ENCODE measurements at regions not wholly inside any gene's neighbourhood (a gene's known extent, or its start where the extent isn't known, plus 50 kb on each side); places are given as distances from the start of the nearest gene placed in this dataset.

DNA sequence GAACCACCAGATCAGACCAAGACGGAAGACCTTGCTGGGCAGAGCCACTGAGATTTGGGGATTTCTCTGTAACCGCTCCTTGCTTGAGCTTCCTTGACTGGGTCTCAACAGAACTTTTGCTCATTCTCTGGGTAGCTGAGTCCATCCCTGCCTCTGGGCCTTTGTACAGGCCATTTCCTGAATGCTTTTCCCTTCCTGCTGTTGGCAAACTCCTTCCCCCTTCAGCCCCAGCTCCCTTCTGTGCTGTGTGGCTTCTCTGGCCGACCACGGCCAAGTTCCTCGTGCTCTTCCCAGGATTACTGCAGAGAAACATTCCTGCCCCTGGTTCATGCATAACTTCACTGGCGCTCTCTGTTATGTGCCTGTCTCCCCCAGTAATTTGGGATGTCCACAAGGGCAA lies 150.5 kb upstream of the GPR26 start:
- TF ChIP-seq, protein P1, sequence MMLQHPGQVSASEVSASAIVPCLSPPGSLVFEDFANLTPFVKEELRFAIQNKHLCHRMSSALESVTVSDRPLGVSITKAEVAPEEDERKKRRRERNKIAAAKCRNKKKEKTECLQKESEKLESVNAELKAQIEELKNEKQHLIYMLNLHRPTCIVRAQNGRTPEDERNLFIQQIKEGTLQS (IDR thresholded peaks at IDR 0.05; ENCODE audit: insufficient read depth, low read depth, low read length) = no peak
- TF ChIP-seq, protein P2, sequence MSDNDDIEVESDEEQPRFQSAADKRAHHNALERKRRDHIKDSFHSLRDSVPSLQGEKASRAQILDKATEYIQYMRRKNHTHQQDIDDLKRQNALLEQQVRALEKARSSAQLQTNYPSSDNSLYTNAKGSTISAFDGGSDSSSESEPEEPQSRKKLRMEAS (IDR thresholded peaks at IDR 0.05) = no peak
- no peak for TF ChIP-seq EP300 (IDR thresholded peaks at IDR 0.05; ENCODE audit: borderline replicate concordance in 1 of 2, low read depth in 2 of 2, low read length in 2 of 2)
- TF ChIP-seq POLR2A (IDR thresholded peaks at IDR 0.05; ENCODE audit: control extremely low read depth in 1 of 2, low read depth in 2 of 2, low read length in 2 of 2) = no peak
- no peak for TF ChIP-seq RFX5 (IDR thresholded peaks at IDR 0.05; ENCODE audit: borderline replicate concordance, low read depth, low read length)
- TF ChIP-seq YY1 (IDR thresholded peaks at IDR 0.05; ENCODE audit: low read depth, low read length) = no peak
- TF ChIP-seq JUN (IDR thresholded peaks at IDR 0.05; ENCODE audit: low read depth, low read length) = no peak
- TF ChIP-seq POLR2AphosphoS5 (IDR thresholded peaks at IDR 0.05; ENCODE audit: low read depth, low read length) = no peak
- TF ChIP-seq, protein P3, sequence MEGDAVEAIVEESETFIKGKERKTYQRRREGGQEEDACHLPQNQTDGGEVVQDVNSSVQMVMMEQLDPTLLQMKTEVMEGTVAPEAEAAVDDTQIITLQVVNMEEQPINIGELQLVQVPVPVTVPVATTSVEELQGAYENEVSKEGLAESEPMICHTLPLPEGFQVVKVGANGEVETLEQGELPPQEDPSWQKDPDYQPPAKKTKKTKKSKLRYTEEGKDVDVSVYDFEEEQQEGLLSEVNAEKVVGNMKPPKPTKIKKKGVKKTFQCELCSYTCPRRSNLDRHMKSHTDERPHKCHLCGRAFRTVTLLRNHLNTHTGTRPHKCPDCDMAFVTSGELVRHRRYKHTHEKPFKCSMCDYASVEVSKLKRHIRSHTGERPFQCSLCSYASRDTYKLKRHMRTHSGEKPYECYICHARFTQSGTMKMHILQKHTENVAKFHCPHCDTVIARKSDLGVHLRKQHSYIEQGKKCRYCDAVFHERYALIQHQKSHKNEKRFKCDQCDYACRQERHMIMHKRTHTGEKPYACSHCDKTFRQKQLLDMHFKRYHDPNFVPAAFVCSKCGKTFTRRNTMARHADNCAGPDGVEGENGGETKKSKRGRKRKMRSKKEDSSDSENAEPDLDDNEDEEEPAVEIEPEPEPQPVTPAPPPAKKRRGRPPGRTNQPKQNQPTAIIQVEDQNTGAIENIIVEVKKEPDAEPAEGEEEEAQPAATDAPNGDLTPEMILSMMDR (IDR thresholded peaks at IDR 0.05; ENCODE audit: control extremely low read depth in 1 of 3, insufficient read depth in 1 of 3, low read depth in 1 of 3, low read length in 3 of 3) = no peak

Data from H1 (cell line).